Gastrocnemius medialis (tissue), 4 donors: ENCODE measurements at regions not wholly inside any gene's neighbourhood (a gene's known extent, or its start where the extent isn't known, plus 50 kb on each side); places are given as distances from the start of the nearest gene placed in this dataset.
A peak's percentile ranks its signal among the peaks of the same experiment; 100 is the strongest.

Source experiments
- ATAC-seq, 2 donors: fragments of 150-250 bp; one replicate each; pipeline ENCODE4 v1.9.1; 2016
- DNase-seq, 2 donors: peaks; one replicate each; pipeline ENCODE4 v3.0.0-alpha.2; 2019
- H3K27ac ChIP-seq, 4 donors: fragments of 200-600 bp; sonication (generic); 1 replicate in 1 of 4; 2 replicates in 3 of 4; pipeline ENCODE4 v1.5.1; 2016 to 2018; ENCODE audit warnings: mild to moderate bottlenecking in 2 of 4, moderate library complexity in 1 of 4
- H3K27me3 ChIP-seq, 3 donors: fragments of 200-600 bp; sonication (generic) in 2 of 3; 1 replicate in 1 of 3; 2 replicates in 2 of 3; pipeline versions ENCODE4 v1.5.1 to v1.6.0; 2016 to 2019; ENCODE audit warnings: mild to moderate bottlenecking in 1 of 3, moderate library complexity in 1 of 3
- H3K36me3 ChIP-seq, 2 donors: fragments of 200-600 bp; sonication (generic) in 1 of 2; one replicate each; pipeline ENCODE4 v1.5.1; 2017 to 2018
- H3K4me1 ChIP-seq, 2 donors: fragments of 200-600 bp; sonication (generic) in 1 of 2; one replicate each; pipeline ENCODE4 v1.5.1; 2016 to 2017; ENCODE audit warnings: mild to moderate bottlenecking in 2 of 2
- H3K4me3 ChIP-seq, 4 donors: fragments of 200-600 bp; sonication (generic) in 3 of 4; 1 replicate in 1 of 4; 2 replicates in 3 of 4; pipeline ENCODE4 v1.5.1; 2016 to 2019; ENCODE audit warnings: mild to moderate bottlenecking in 2 of 4
- H3K9me3 ChIP-seq, 3 donors: fragments of 200-600 bp; sonication (generic) in 2 of 3; 1 replicate in 1 of 3; 2 replicates in 2 of 3; pipeline ENCODE4 v1.5.1; 2016 to 2019
- CTCF ChIP-seq, 5 experiments: fragments of 450-650 bp in 3 of 5; fragments of 200-600 bp in 2 of 5; sonication (generic) in 2 of 5; IDR thresholded peaks in 4 of 5; conservative IDR thresholded peaks in 1 of 5; 1 replicate in 4 of 5; 2 replicates in 1 of 5; pipeline ENCODE4 v1.5.1; 2016 to 2019; ENCODE audit warnings: antibody characterized with exemption in 5 of 5, mild to moderate bottlenecking in 3 of 5, moderate library complexity in 3 of 5
- POLR2A ChIP-seq, 2 donors: fragments of 450-650 bp; IDR thresholded peaks; one replicate each; pipeline ENCODE4 v1.6.1; 2017; ENCODE audit warnings: antibody characterized with exemption in 2 of 2, mild to moderate bottlenecking in 2 of 2, moderate library complexity in 2 of 2
- in situ Hi-C, 4 donors: fragments of 200-750 bp; cut with MboI; loops; one replicate each; pipeline versions ENCODE4 v1.15.0 to v1.8.0; 2017; ENCODE audit warnings: low sequenced_read_pairs in 4 of 4
- intact Hi-C: fragments of 100-400 bp; cut with DNase I; formaldehyde crosslinking; loops from one replicate; pipeline ENCODE4 v1.15.1; 2023; ENCODE audit warnings: low total_unique reads

- H3K36me3 ChIP-seq: no peaks in the 10 kb centered on the region
- no peak overlapping the region for H3K27ac ChIP-seq
- TF ChIP-seq CTCF (IDR thresholded peaks at IDR 0.05 in 4 of 5, conservative IDR thresholded peaks at IDR 0.05 in 1 of 5): no peak
- TF ChIP-seq POLR2A (IDR thresholded peaks at IDR 0.05): no peak
- no peaks in the 10 kb centered on the region for H3K9me3 ChIP-seq
- DNase-seq: no peak
- in situ Hi-C loops (no loop called here), intact Hi-C loops (no loop called here)
- ATAC-seq: no peak
- H3K4me3 ChIP-seq: no peak overlapping the region
- H3K27me3 ChIP-seq: no peaks in the 10 kb centered on the region
- no peaks in the 10 kb centered on the region for H3K4me1 ChIP-seq
These were observed 100.5 kb downstream of the CXCL12 start for GRCh38 chr10:44284198-44285084.

GRCh38 chr10:44282626-44283300 lies 102.1 kb downstream of the CXCL12 start:
- intact Hi-C loops: no loop called here

GRCh38 chr10:44281662-44282061 lies 103.2 kb downstream of the CXCL12 start:
- no peaks in the 10 kb centered on the region for H3K4me1 ChIP-seq
- no peaks in the 10 kb centered on the region for H3K9me3 ChIP-seq
- H3K27me3 ChIP-seq: no peaks in the 10 kb centered on the region
- intact Hi-C loops: no loop called here
- ATAC-seq (no peak), DNase-seq (no peak)
- no peaks in the 10 kb centered on the region for H3K36me3 ChIP-seq
- H3K4me3 ChIP-seq: no peak overlapping the region
- in situ Hi-C loops: no loop called here
- H3K27ac ChIP-seq: peak overlapping the region in 2 of 4 donors; percentile 47 to 52
- TF ChIP-seq POLR2A (IDR thresholded peaks at IDR 0.05): no peak

More at GRCh38 chr10:44282626-44283300, 102.1 kb downstream of the CXCL12 start:
- ATAC-seq (no peak), DNase-seq (no peak)
- in situ Hi-C loops: no loop called here
- no peak for TF ChIP-seq POLR2A (IDR thresholded peaks at IDR 0.05)
- no peak for TF ChIP-seq CTCF (IDR thresholded peaks at IDR 0.05 in 4 of 5, conservative IDR thresholded peaks at IDR 0.05 in 1 of 5)
- Histone ChIP-seq H3K9me3 (no peaks in the 10 kb centered on the region), H3K36me3 (no peaks in the 10 kb centered on the region), H3K4me3 (no peak overlapping the region), H3K4me1 (no peaks in the 10 kb centered on the region), H3K27me3 (no peaks in the 10 kb centered on the region), H3K27ac (no peak overlapping the region)

GRCh38 chr10:44281089-44281613 lies 103.7 kb downstream of the CXCL12 start:
- ATAC-seq: peak in 1 of 2 donors; percentile 36
- TF ChIP-seq POLR2A (IDR thresholded peaks at IDR 0.05): no peak
- TF ChIP-seq CTCF (IDR thresholded peaks at IDR 0.05 in 4 of 5, conservative IDR thresholded peaks at IDR 0.05 in 1 of 5): no peak
- H3K36me3 ChIP-seq: no peaks in the 10 kb centered on the region
- H3K27me3 ChIP-seq: no peaks in the 10 kb centered on the region
- H3K4me1 ChIP-seq: no peaks in the 10 kb centered on the region
- no peak overlapping the region for H3K4me3 ChIP-seq
- intact Hi-C loops (no loop called here), in situ Hi-C loops (no loop called here)
- H3K9me3 ChIP-seq: no peaks in the 10 kb centered on the region
- peak overlapping the region; percentile 30 to 52 (median 48) for H3K27ac ChIP-seq
- DNase-seq: peak in 1 of 2 donors; percentile 54
